Activated CD8-positive, alpha-beta memory T cell treated with anti-CD3 and anti-CD28 coated beads, Interleukin-2, amount 50 U/mL, for 24 hours (primary cell): ENCODE measurements at regions not wholly inside any gene's neighbourhood (a gene's known extent, or its start where the extent isn't known, plus 50 kb on each side); places are given as distances from the start of the nearest gene placed in this dataset.

ENCODE experiments used
- DNase-seq: peaks from one replicate; pipeline ENCODE4 v3.0.0-alpha.2; 2020; ENCODE audit errors: extremely low read depth

GRCh38 chr3:67704322-67704721, 49.9 kb upstream of the SUCLG2 start:
- DNase-seq, result no peak
